Choroid plexus epithelial cell (primary cell): ENCODE measurements at regions not wholly inside any gene's neighbourhood (a gene's known extent, or its start where the extent isn't known, plus 50 kb on each side); places are given as distances from the start of the nearest gene placed in this dataset.

Source experiments
- DNase-seq: peaks from one replicate; pipeline ENCODE4 v3.0.0-alpha.2; 2010; ENCODE audit warnings: low read depth
- H3K4me3 ChIP-seq: 2 replicates; pipeline ENCODE4 v1.5.1; 2011; ENCODE audit warnings: low read depth, mild to moderate bottlenecking, control low read depth, low read length, moderate library complexity
- CTCF ChIP-seq: conservative IDR thresholded peaks from 2 replicates; pipeline ENCODE4 v1.5.1; 2011; ENCODE audit warnings: low read depth, mild to moderate bottlenecking, control low read depth, inconsistent platforms, low read length, moderate library complexity

GRCh38 chr10:128422999-128423398 is 296.8 kb upstream of the MKI67 start:
- no peak for DNase-seq
- H3K4me3 ChIP-seq: no peak overlapping the region
- no peak for TF ChIP-seq CTCF

GRCh38 chr10:128429321-128429720 is 303.1 kb upstream of the MKI67 start:
- H3K4me3 ChIP-seq: no peak overlapping the region
- no peak for DNase-seq
- no peak for TF ChIP-seq CTCF

GRCh38 chr10:128429835-128430513 is 303.8 kb upstream of the MKI67 start:
- no peak for DNase-seq
- no peak for TF ChIP-seq CTCF
- no peak overlapping the region for H3K4me3 ChIP-seq

- DNase-seq: no peak
- TF ChIP-seq CTCF: no peak
- H3K4me3 ChIP-seq: no peak overlapping the region
Measured at GRCh38 chr10:128431083-128431482, 304.9 kb upstream of the MKI67 start.

GRCh38 chr10:128431506-128431905 is 305.3 kb upstream of the MKI67 start:
- no peak for TF ChIP-seq CTCF
- DNase-seq: no peak
- no peak overlapping the region for H3K4me3 ChIP-seq

- no peak for TF ChIP-seq CTCF
- DNase-seq: no peak
- H3K4me3 ChIP-seq: no peak overlapping the region
Measured at GRCh38 chr10:128432011-128432410, 305.8 kb upstream of the MKI67 start.

GRCh38 chr10:128432423-128432822 is 306.2 kb upstream of the MKI67 start:
- no peak for TF ChIP-seq CTCF

More at GRCh38 chr10:128432423-128432822, 306.2 kb upstream of the MKI67 start:
- no peak overlapping the region for H3K4me3 ChIP-seq
- no peak for DNase-seq
